Adrenal gland (tissue), 5 donors: ENCODE measurements at regions not wholly inside any gene's neighbourhood (a gene's known extent, or its start where the extent isn't known, plus 50 kb on each side); places are given as distances from the start of the nearest gene placed in this dataset.

Experiments
- CTCF ChIP-seq, 6 experiments: fragments of 450-650 bp in 4 of 6; fragments of 200-600 bp in 2 of 6; sonication (generic) in 1 of 6; IDR thresholded peaks; 1 replicate in 5 of 6; 2 replicates in 1 of 6; pipeline versions ENCODE4 v1.5.1 to v1.8.0; 2016 to 2021; ENCODE audit warnings: antibody characterized with exemption in 6 of 6, mild to moderate bottlenecking in 2 of 6, moderate library complexity in 1 of 6
- POLR2A ChIP-seq, 2 donors: fragments of 450-650 bp; IDR thresholded peaks; one replicate each; pipeline ENCODE4 v1.6.1; 2017; ENCODE audit warnings: antibody characterized with exemption in 2 of 2, mild to moderate bottlenecking in 2 of 2, moderate library complexity in 1 of 2
- donor health status: DM: no; HTN: no; CAD: no.

GRCh38 chr7:152511736-152512135 is 75.9 kb upstream of the KMT2C start:
- TF ChIP-seq POLR2A (IDR thresholded peaks at IDR 0.05): no peak
- no peak for TF ChIP-seq CTCF (IDR thresholded peaks at IDR 0.05)
